ENCODE measurements at regions not wholly inside any gene's neighbourhood (a gene's known extent, or its start where the extent isn't known, plus 50 kb on each side); places are given as distances from the start of the nearest gene placed in this dataset.

DNA sequence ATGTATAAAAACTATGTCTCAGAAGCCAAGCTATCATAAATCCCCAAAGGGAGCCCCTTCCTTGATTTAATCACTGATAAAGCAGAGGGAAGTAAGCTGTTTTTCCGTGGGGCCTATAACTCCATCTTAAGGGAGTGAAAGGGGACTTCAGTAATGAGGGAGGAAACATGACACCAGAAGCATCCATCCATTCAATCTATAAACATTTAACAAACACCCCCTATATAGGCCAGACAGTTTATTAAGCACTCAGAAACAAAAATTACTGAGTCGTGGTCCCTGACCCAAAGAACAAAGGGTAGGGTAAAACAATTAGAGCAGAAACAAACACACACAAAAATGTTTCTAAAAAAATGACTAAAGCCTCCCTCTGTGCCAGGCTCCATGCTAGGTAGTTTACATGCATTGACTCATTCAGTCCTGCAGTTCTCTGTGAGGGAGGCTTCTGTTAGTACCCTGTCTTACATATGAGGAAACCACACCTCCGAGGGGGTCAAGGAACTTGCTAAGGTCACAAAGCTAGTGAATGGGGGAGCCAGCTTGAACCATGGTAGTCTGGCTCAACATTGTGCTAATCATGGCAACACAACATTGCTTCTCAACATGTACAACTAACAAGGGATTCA, 472.1 kb downstream of the CDH2 start:
- TF ChIP-seq, protein P1, sequence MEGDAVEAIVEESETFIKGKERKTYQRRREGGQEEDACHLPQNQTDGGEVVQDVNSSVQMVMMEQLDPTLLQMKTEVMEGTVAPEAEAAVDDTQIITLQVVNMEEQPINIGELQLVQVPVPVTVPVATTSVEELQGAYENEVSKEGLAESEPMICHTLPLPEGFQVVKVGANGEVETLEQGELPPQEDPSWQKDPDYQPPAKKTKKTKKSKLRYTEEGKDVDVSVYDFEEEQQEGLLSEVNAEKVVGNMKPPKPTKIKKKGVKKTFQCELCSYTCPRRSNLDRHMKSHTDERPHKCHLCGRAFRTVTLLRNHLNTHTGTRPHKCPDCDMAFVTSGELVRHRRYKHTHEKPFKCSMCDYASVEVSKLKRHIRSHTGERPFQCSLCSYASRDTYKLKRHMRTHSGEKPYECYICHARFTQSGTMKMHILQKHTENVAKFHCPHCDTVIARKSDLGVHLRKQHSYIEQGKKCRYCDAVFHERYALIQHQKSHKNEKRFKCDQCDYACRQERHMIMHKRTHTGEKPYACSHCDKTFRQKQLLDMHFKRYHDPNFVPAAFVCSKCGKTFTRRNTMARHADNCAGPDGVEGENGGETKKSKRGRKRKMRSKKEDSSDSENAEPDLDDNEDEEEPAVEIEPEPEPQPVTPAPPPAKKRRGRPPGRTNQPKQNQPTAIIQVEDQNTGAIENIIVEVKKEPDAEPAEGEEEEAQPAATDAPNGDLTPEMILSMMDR (conservative IDR thresholded peaks at IDR 0.05), result no peak
- no peak for TF ChIP-seq EZH2 (IDR thresholded peaks at IDR 0.05; ENCODE audit: low read depth)

Data from PC-9 (cell line).